SK-N-SH (cell line): ENCODE measurements at regions not wholly inside any gene's neighbourhood (a gene's known extent, or its start where the extent isn't known, plus 50 kb on each side); places are given as distances from the start of the nearest gene placed in this dataset.

Experiments
- CTCF ChIA-PET: fragments of 300-600, 350-600 bp; formaldehyde crosslinking; extraction: SDS; loops from one replicate; lab custom pipeline; 2021; lab: Yijun Ruan, JAX
- POLR2A ChIA-PET: fragments of 350-600 bp; sonication (Branson Sonifier 250); formaldehyde crosslinking; extraction: SDS; loops from one replicate; lab custom pipeline; 2020; ENCODE audit warnings: antibody characterized with exemption, inconsistent platforms; lab: Yijun Ruan, JAX
- DNase-seq: peaks from one replicate; pipeline ENCODE4 v3.0.0; 2012
- H2AFZ ChIP-seq: fragments of 200-600 bp; sonication (generic); 2 replicates; pipeline ENCODE4 v1.8.1; 2016; ENCODE audit warnings: antibody characterized with exemption, mild to moderate bottlenecking, low read depth
- H3F3A ChIP-seq: fragments of 200-600 bp; sonication (generic); replicated peaks from 2 replicates; pipeline ENCODE3; 2016; ENCODE audit warnings: antibody characterized with exemption, mild to moderate bottlenecking; ENCODE audit not compliant: insufficient read depth
- H3K27ac ChIP-seq, 2 experiments: fragments of 200-500 bp in 1 of 2; fragments of 200-600 bp in 1 of 2; sonication (Bioruptor generic) in 1 of 2; sonication (generic), shearing (Covaris generic) in 1 of 2; 2 replicates each; pipeline versions ENCODE4 v1.5.1 to v1.6.1; 2014 to 2016; ENCODE audit warnings: low read depth in 2 of 2, inconsistent platforms in 1 of 2, low read length in 1 of 2, mild to moderate bottlenecking in 1 of 2, mixed read lengths in 1 of 2
- H3K27me3 ChIP-seq: fragments of 200-600 bp; sonication (generic), shearing (Covaris generic); 2 replicates; pipeline ENCODE4 v1.6.1; 2016; ENCODE audit warnings: mixed run types; ENCODE audit not compliant: insufficient read depth
- H3K36me3 ChIP-seq, 2 experiments: fragments of 200-500 bp in 1 of 2; fragments of 200-600 bp in 1 of 2; sonication (Bioruptor generic) in 1 of 2; sonication (generic) in 1 of 2; replicated peaks in 1 of 2; 2 replicates each; pipeline versions ENCODE3 to v1.5.1; 2014 to 2016; ENCODE audit warnings: low read length in 1 of 2, mild to moderate bottlenecking in 1 of 2; ENCODE audit not compliant: insufficient read depth in 2 of 2, control insufficient read depth in 1 of 2
- H3K4me1 ChIP-seq, 2 experiments: fragments of 200-500 bp in 1 of 2; fragments of 200-600 bp in 1 of 2; sonication (Bioruptor generic) in 1 of 2; sonication (generic), shearing (Covaris generic) in 1 of 2; 2 replicates each; pipeline versions ENCODE4 v1.5.1 to v1.6.1; 2014 to 2016; ENCODE audit warnings: low read depth in 1 of 2, low read length in 1 of 2, mixed run types in 1 of 2; ENCODE audit not compliant: insufficient read depth in 2 of 2, control insufficient read depth in 1 of 2
- H3K4me2 ChIP-seq: fragments of 200-600 bp; sonication (generic), shearing (Covaris generic); 2 replicates; pipeline ENCODE4 v1.6.1; 2017; ENCODE audit warnings: mixed run types
- H3K4me3 ChIP-seq, 2 experiments: fragments of 200-500 bp in 1 of 2; fragments of 200-600 bp in 1 of 2; sonication (Bioruptor generic) in 1 of 2; sonication (generic), shearing (Covaris generic) in 1 of 2; 2 replicates each; pipeline versions ENCODE4 v1.5.1 to v1.8.1; 2014 to 2016; ENCODE audit warnings: low read depth in 2 of 2, inconsistent platforms in 1 of 2, low read length in 1 of 2, mild to moderate bottlenecking in 1 of 2, mixed read lengths in 1 of 2, moderate library complexity in 1 of 2
- H3K79me2 ChIP-seq: fragments of 200-600 bp; sonication (generic); 2 replicates; pipeline ENCODE4 v1.8.1; 2017; ENCODE audit warnings: mild to moderate bottlenecking; ENCODE audit not compliant: insufficient read depth
- H3K9ac ChIP-seq: fragments of 200-600 bp; sonication (generic); 2 replicates; pipeline ENCODE4 v1.6.1; 2017; ENCODE audit warnings: mixed run types
- H3K9me2 ChIP-seq: fragments of 200-600 bp; sonication (generic); 2 replicates; pipeline ENCODE4 v1.6.1; 2017; ENCODE audit warnings: mixed run types
- H3K9me3 ChIP-seq: fragments of 200-600 bp; sonication (generic); 2 replicates; pipeline ENCODE4 v1.6.1; 2017; ENCODE audit warnings: mixed run types, mild to moderate bottlenecking, moderate library complexity
- H4K20me1 ChIP-seq: fragments of 200-600 bp; sonication (generic); 2 replicates; pipeline ENCODE4 v1.6.1; 2017; ENCODE audit warnings: mild to moderate bottlenecking, mixed run types; ENCODE audit not compliant: insufficient read depth
- CHD2 ChIP-seq: fragments of 150-350 bp; IDR thresholded peaks from 2 replicates; pipeline ENCODE4 v1.6.1; 2018; ENCODE audit warnings: low read length; ENCODE audit not compliant: partially characterized antibody
- CTCF ChIP-seq: fragments of 200-600 bp; sonication (generic); IDR thresholded peaks from 2 replicates; pipeline ENCODE4 v1.6.1; 2017; ENCODE audit warnings: antibody characterized with exemption, mild to moderate bottlenecking, moderate library complexity
- ELF1 ChIP-seq: IDR thresholded peaks from 2 replicates; pipeline ENCODE4 v1.4.0; 2012
- FOSL2 ChIP-seq: IDR thresholded peaks from 2 replicates; pipeline ENCODE4 v1.4.0; 2012; ENCODE audit warnings: low read depth, mild to moderate bottlenecking, moderate library complexity, borderline replicate concordance
- FOXM1 ChIP-seq: IDR thresholded peaks from 2 replicates; pipeline ENCODE4 v1.4.0; 2012; ENCODE audit warnings: low read depth, mild to moderate bottlenecking
- GABPA ChIP-seq: IDR thresholded peaks from 2 replicates; pipeline ENCODE4 v1.4.0; 2012; ENCODE audit warnings: low read depth, mild to moderate bottlenecking
- MAX ChIP-seq: IDR thresholded peaks from 2 replicates; pipeline ENCODE4 v1.4.0; 2012; ENCODE audit warnings: low read depth
- NFIC ChIP-seq: IDR thresholded peaks from 2 replicates; pipeline ENCODE4 v1.4.0; 2012; ENCODE audit warnings: borderline replicate concordance
- POLR2AphosphoS5 ChIP-seq: IDR thresholded peaks from 2 replicates; pipeline ENCODE4 v1.6.1; 2012; ENCODE audit warnings: low read depth, low read length
- RCOR1 ChIP-seq: fragments of 150-350 bp; IDR thresholded peaks from 2 replicates; pipeline ENCODE4 v1.6.1; 2017; ENCODE audit warnings: antibody characterized with exemption, low read length
- RFX5 ChIP-seq: IDR thresholded peaks from 2 replicates; pipeline ENCODE4 v1.6.1; 2012; ENCODE audit warnings: mild to moderate bottlenecking, improper control_type of control experiment, low read length
- RXRA ChIP-seq: IDR thresholded peaks from 2 replicates; pipeline ENCODE4 v1.4.0; 2012; ENCODE audit warnings: low read depth, mild to moderate bottlenecking, borderline replicate concordance
- SMC3 ChIP-seq: IDR thresholded peaks from 2 replicates; pipeline ENCODE4 v1.6.1; 2012; ENCODE audit warnings: low read depth, low read length, improper control_type of control experiment
- TAF1 ChIP-seq: IDR thresholded peaks from 2 replicates; pipeline ENCODE4 v1.6.1; 2012; ENCODE audit warnings: low read depth, mild to moderate bottlenecking, low read length, moderate library complexity, borderline replicate concordance
- TCF12 ChIP-seq: IDR thresholded peaks from 2 replicates; pipeline ENCODE4 v1.4.0; 2012
- TEAD4 ChIP-seq: IDR thresholded peaks from 2 replicates; pipeline ENCODE4 v1.4.0; 2012; ENCODE audit warnings: mild to moderate bottlenecking, borderline replicate concordance; ENCODE audit not compliant: insufficient read depth
- ZBTB33 ChIP-seq: IDR thresholded peaks from 2 replicates; pipeline ENCODE4 v1.4.0; 2012; ENCODE audit warnings: low read depth, borderline replicate concordance
- WGBS: methylation state at CpG from one replicate; pipeline ENCODE4 v1.1.6; 2017; ENCODE audit warnings: low lambda C conversion rate; 5-methylcytosine and 5-hydroxymethylcytosine counted together
- TF ChIP-seq, protein P1 (sequence below): fragments of 150-350 bp; IDR thresholded peaks from 2 replicates; pipeline ENCODE4 v1.6.1; 2017; ENCODE audit warnings: antibody characterized with exemption, low read length, low read depth, borderline replicate concordance
- TF ChIP-seq, protein P2 (sequence below): IDR thresholded peaks from 2 replicates; pipeline ENCODE4 v1.4.0; 2012; ENCODE audit warnings: low read depth, borderline replicate concordance
- TF ChIP-seq, protein P3 (sequence below): fragments of 150-350 bp; IDR thresholded peaks from 2 replicates; pipeline ENCODE4 v1.6.1; 2016; ENCODE audit warnings: mild to moderate bottlenecking, low read depth, low read length

- no peak for TF ChIP-seq CTCF
- TF ChIP-seq FOXM1, result no peak
- no peak for TF ChIP-seq RXRA
- TF ChIP-seq, protein P1, sequence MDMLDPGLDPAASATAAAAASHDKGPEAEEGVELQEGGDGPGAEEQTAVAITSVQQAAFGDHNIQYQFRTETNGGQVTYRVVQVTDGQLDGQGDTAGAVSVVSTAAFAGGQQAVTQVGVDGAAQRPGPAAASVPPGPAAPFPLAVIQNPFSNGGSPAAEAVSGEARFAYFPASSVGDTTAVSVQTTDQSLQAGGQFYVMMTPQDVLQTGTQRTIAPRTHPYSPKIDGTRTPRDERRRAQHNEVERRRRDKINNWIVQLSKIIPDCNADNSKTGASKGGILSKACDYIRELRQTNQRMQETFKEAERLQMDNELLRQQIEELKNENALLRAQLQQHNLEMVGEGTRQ, result no peak
- TF ChIP-seq ZBTB33, result no peak
Measured at GRCh38 chr22:22703715-22704114, 59.3 kb downstream of the GGTLC2 start (continued).

DNA sequence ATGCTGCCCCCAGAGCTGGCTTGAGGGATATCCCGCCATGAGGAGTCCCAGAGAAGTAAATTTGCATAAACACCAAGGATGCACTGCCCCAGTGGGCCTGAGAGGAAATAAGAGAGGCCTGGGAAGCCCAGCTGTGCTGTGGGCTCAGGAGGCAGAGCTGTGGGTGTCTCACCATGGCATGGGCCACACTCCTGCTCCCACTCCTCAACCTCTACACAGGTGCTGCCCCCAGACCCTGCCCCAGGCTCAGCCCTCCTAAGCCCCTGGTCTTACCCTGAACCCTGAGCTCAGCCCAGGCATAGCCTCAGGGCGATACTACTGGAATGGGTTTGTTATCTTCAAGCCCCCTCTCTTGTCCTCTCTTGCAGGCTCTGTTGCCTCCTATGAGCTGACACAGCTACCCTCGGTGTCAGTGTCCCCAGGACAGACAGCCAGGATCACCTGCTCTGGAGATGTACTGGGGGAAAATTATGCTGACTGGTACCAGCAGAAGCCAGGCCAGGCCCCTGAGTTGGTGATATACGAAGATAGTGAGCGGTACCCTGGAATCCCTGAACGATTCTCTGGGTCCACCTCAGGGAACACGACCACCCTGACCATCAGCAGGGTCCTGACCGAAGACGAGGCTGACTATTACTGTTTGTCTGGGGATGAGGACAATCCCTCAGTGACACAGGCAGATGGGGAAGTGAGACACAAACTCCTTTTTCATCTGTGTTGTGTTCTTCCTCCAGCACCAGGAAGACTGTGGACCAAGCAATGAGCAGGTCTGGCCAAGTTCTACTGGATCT lies 59.9 kb downstream of the GGTLC2 start:
- H3F3A ChIP-seq, result no peaks in the 10 kb centered on the region
- WGBS, result 34% methylated on average over 8 of the region's 9 CpGs
- ChIA-PET POLR2A (no interaction called here), CTCF (interaction anchor here (1.1 to 4.2 kb wide), 6 partner anchors 10 to 255 kb away, joined by 3 to 24 read pairs (median 4); no protein-coding TSS in a partner anchor)
- no peaks in the 10 kb centered on the region; the same call in 1 of the 2 replicates for H3K27me3 ChIP-seq
- H4K20me1 ChIP-seq, result no peaks in the 10 kb centered on the region
- no peak overlapping the region for H3K27ac ChIP-seq
- H3K4me1 ChIP-seq, result no peaks in the 10 kb centered on the region
- no peak for TF ChIP-seq FOSL2
- TF ChIP-seq ELF1, result no peak
- no peak for TF ChIP-seq RFX5
- TF ChIP-seq, protein P2, sequence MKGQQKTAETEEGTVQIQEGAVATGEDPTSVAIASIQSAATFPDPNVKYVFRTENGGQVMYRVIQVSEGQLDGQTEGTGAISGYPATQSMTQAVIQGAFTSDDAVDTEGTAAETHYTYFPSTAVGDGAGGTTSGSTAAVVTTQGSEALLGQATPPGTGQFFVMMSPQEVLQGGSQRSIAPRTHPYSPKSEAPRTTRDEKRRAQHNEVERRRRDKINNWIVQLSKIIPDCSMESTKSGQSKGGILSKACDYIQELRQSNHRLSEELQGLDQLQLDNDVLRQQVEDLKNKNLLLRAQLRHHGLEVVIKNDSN, result no peak
- TF ChIP-seq SMC3, result no peak
- TF ChIP-seq TAF1, result no peak
- no peak for TF ChIP-seq CHD2
- TF ChIP-seq, protein P3, sequence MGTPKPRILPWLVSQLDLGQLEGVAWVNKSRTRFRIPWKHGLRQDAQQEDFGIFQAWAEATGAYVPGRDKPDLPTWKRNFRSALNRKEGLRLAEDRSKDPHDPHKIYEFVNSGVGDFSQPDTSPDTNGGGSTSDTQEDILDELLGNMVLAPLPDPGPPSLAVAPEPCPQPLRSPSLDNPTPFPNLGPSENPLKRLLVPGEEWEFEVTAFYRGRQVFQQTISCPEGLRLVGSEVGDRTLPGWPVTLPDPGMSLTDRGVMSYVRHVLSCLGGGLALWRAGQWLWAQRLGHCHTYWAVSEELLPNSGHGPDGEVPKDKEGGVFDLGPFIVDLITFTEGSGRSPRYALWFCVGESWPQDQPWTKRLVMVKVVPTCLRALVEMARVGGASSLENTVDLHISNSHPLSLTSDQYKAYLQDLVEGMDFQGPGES, result no peak
- TF ChIP-seq RCOR1, result no peak
- no peak for TF ChIP-seq MAX
- TF ChIP-seq NFIC, result no peak
- no peak for TF ChIP-seq GABPA
- TF ChIP-seq TEAD4, result no peak
- TF ChIP-seq CTCF, result no peak
- no peak for TF ChIP-seq FOXM1
- TF ChIP-seq POLR2AphosphoS5, result no peak
- TF ChIP-seq TCF12, result no peak
- H2AFZ ChIP-seq, result no peak overlapping the region
- H3K36me3 ChIP-seq, result no peaks in the 10 kb centered on the region
- H3K9ac ChIP-seq, result no peak overlapping the region
- H3K9me2 ChIP-seq, result no peaks in the 10 kb centered on the region
- H3K4me2 ChIP-seq, result no peak overlapping the region
- H3K9me3 ChIP-seq, result no peaks in the 10 kb centered on the region
- no peak overlapping the region for H3K4me3 ChIP-seq
- no peak for DNase-seq
- no peaks in the 10 kb centered on the region for H3K79me2 ChIP-seq
